PC-3 (cell line): ENCODE measurements at regions not wholly inside any gene's neighbourhood (a gene's known extent, or its start where the extent isn't known, plus 50 kb on each side); places are given as distances from the start of the nearest gene placed in this dataset.

ENCODE experiments used
- CTCF ChIP-seq: fragments of 300-600 bp; sonication (generic); conservative IDR thresholded peaks from 2 replicates; pipeline ENCODE4 v1.5.1; 2017; ENCODE audit warnings: antibody characterized with exemption, low read depth, mild to moderate bottlenecking, low read length
- EZH2 ChIP-seq: fragments of 300-600 bp; sonication (generic); IDR thresholded peaks from one replicate; pipeline ENCODE4 v1.6.1; 2017; ENCODE audit warnings: antibody characterized with exemption, mild to moderate bottlenecking, low read length; ENCODE audit not compliant: unreplicated experiment

GRCh38 chr12:68998041-68998440 is 65.1 kb upstream of the CPM start:
- TF ChIP-seq CTCF (no peak), EZH2 (no peak)
